ENCODE measurements at regions not wholly inside any gene's neighbourhood (a gene's known extent, or its start where the extent isn't known, plus 50 kb on each side); places are given as distances from the start of the nearest gene placed in this dataset.

GRCh38 chr3:132898141-132898540, 140.1 kb upstream of the TMEM108 start:
- TF ChIP-seq POLR2A (IDR thresholded peaks at IDR 0.05; ENCODE audit: extremely low read depth, insufficient read length) (no peak), CTCF (IDR thresholded peaks at IDR 0.05; ENCODE audit: low read depth, low read length) (no peak), MYC (IDR thresholded peaks at IDR 0.05; ENCODE audit: low read depth, low read length) (no peak), MAX (IDR thresholded peaks at IDR 0.05; ENCODE audit: low read depth, low read length) (no peak)
- DNase-seq (ENCODE audit: low read depth), result no peak

GRCh38 chr3:132892956-132893355, 145.2 kb upstream of the TMEM108 start:
- no peak for TF ChIP-seq POLR2A (IDR thresholded peaks at IDR 0.05; ENCODE audit: extremely low read depth, insufficient read length)
- TF ChIP-seq CTCF (IDR thresholded peaks at IDR 0.05; ENCODE audit: low read depth, low read length), result no peak
- no peak for TF ChIP-seq MAX (IDR thresholded peaks at IDR 0.05; ENCODE audit: low read depth, low read length)
- TF ChIP-seq MYC (IDR thresholded peaks at IDR 0.05; ENCODE audit: low read depth, low read length), result no peak
- no peak overlapping the region for H3K4me3 ChIP-seq (ENCODE audit: low read depth, low read length)
- no peak for DNase-seq (ENCODE audit: low read depth)

More at GRCh38 chr3:132898141-132898540, 140.1 kb upstream of the TMEM108 start:
- H3K4me3 ChIP-seq (ENCODE audit: low read depth, low read length), result no peak overlapping the region

GRCh38 chr3:132881756-132882409, 156.3 kb upstream of the TMEM108 start:
- no peak for DNase-seq (ENCODE audit: low read depth)
- H3K4me3 ChIP-seq (ENCODE audit: low read depth, low read length), result no peak overlapping the region
- TF ChIP-seq MYC (IDR thresholded peaks at IDR 0.05; ENCODE audit: low read depth, low read length), result no peak
- no peak for TF ChIP-seq CTCF (IDR thresholded peaks at IDR 0.05; ENCODE audit: low read depth, low read length)
- no peak for TF ChIP-seq MAX (IDR thresholded peaks at IDR 0.05; ENCODE audit: low read depth, low read length)

- TF ChIP-seq MAX (IDR thresholded peaks at IDR 0.05; ENCODE audit: low read depth, low read length), result no peak
- no peak for DNase-seq (ENCODE audit: low read depth)
- no peak overlapping the region for H3K4me3 ChIP-seq (ENCODE audit: low read depth, low read length)
These were observed 157.2 kb upstream of the TMEM108 start for GRCh38 chr3:132880986-132881385.

- TF ChIP-seq MYC (IDR thresholded peaks at IDR 0.05; ENCODE audit: low read depth, low read length) (no peak), MAX (IDR thresholded peaks at IDR 0.05; ENCODE audit: low read depth, low read length) (no peak), CTCF (IDR thresholded peaks at IDR 0.05; ENCODE audit: low read depth, low read length) (no peak), POLR2A (IDR thresholded peaks at IDR 0.05; ENCODE audit: extremely low read depth, insufficient read length) (no peak)
- H3K4me3 ChIP-seq (ENCODE audit: low read depth, low read length), result no peak overlapping the region
- no peak for DNase-seq (ENCODE audit: low read depth)
These were observed 157.4 kb upstream of the NPHP3 start for GRCh38 chr3:132879656-132880055.

GRCh38 chr3:132874701-132875100, 152.5 kb upstream of the NPHP3 start:
- no peak overlapping the region for H3K4me3 ChIP-seq (ENCODE audit: low read depth, low read length)
- no peak for DNase-seq (ENCODE audit: low read depth)
- TF ChIP-seq MYC (IDR thresholded peaks at IDR 0.05; ENCODE audit: low read depth, low read length), result no peak
- TF ChIP-seq MAX (IDR thresholded peaks at IDR 0.05; ENCODE audit: low read depth, low read length), result no peak
- TF ChIP-seq POLR2A (IDR thresholded peaks at IDR 0.05; ENCODE audit: extremely low read depth, insufficient read length), result no peak
- no peak for TF ChIP-seq CTCF (IDR thresholded peaks at IDR 0.05; ENCODE audit: low read depth, low read length)
